Epithelial cell of esophagus (primary cell): ENCODE measurements at regions not wholly inside any gene's neighbourhood (a gene's known extent, or its start where the extent isn't known, plus 50 kb on each side); places are given as distances from the start of the nearest gene placed in this dataset.

ENCODE experiments used
- DNase-seq: peaks from one replicate; pipeline ENCODE4 v3.0.0; 2010; ENCODE audit warnings: low read depth
- H3K4me3 ChIP-seq: 2 replicates; pipeline ENCODE4 v1.5.1; 2011; ENCODE audit warnings: mild to moderate bottlenecking, low read length, control low read depth
- CTCF ChIP-seq: IDR thresholded peaks from 2 replicates; pipeline ENCODE4 v1.5.1; 2011; ENCODE audit warnings: low read depth, mild to moderate bottlenecking, low read length, control low read depth, inconsistent platforms; ENCODE audit not compliant: insufficient read depth; ENCODE audit errors: missing control alignments

- no peak for TF ChIP-seq CTCF
Observed at GRCh38 chr1:36663772-36664430, 181.2 kb upstream of the CSF3R start.

GRCh38 chr1:36658838-36659237 is 176.1 kb upstream of the CSF3R start:
- no peak overlapping the region for H3K4me3 ChIP-seq
- DNase-seq = no peak
- TF ChIP-seq CTCF = no peak

More at GRCh38 chr1:36663772-36664430, 181.2 kb upstream of the CSF3R start:
- DNase-seq = no peak
- no peak overlapping the region for H3K4me3 ChIP-seq

GRCh38 chr1:36657826-36658225 is 175.1 kb upstream of the CSF3R start:
- H3K4me3 ChIP-seq = no peak overlapping the region
- no peak for TF ChIP-seq CTCF
- no peak for DNase-seq

GRCh38 chr1:36656838-36657237 is 174.1 kb upstream of the CSF3R start:
- TF ChIP-seq CTCF = no peak
- DNase-seq = no peak
- H3K4me3 ChIP-seq = no peak overlapping the region

GRCh38 chr1:36656271-36656670 is 173.6 kb upstream of the CSF3R start:
- DNase-seq = no peak
- no peak for TF ChIP-seq CTCF
- H3K4me3 ChIP-seq = no peak overlapping the region

- no peak overlapping the region for H3K4me3 ChIP-seq
- no peak for TF ChIP-seq CTCF
- no peak for DNase-seq
Observed at GRCh38 chr1:36654586-36654985, 171.9 kb upstream of the CSF3R start.

GRCh38 chr1:36653850-36654249 is 171.1 kb upstream of the CSF3R start:
- TF ChIP-seq CTCF = peak; percentile 23

More at GRCh38 chr1:36653850-36654249, 171.1 kb upstream of the CSF3R start:
- peak; percentile 41 for DNase-seq
- no peak overlapping the region for H3K4me3 ChIP-seq
